Ovary (tissue), 3 donors: ENCODE measurements at regions not wholly inside any gene's neighbourhood (a gene's known extent, or its start where the extent isn't known, plus 50 kb on each side); places are given as distances from the start of the nearest gene placed in this dataset.

Experiments
- EP300 ChIP-seq: sonication (generic); formaldehyde crosslinking; IDR thresholded peaks from one replicate; pipeline ENCODE4 v1.6.1; 2017; ENCODE audit warnings: antibody characterized with exemption
- TF ChIP-seq, protein P1 (sequence below), 3 donors: fragments of 450-650 bp in 2 of 3; fragments of 200-600 bp in 1 of 3; IDR thresholded peaks; one replicate each; pipeline versions ENCODE4 v1.5.1 to v1.8.0; 2016 to 2022; ENCODE audit warnings: antibody characterized with exemption in 3 of 3, mild to moderate bottlenecking in 1 of 3
- donor health status: DM: no; HTN: no; CAD: no.

DNA sequence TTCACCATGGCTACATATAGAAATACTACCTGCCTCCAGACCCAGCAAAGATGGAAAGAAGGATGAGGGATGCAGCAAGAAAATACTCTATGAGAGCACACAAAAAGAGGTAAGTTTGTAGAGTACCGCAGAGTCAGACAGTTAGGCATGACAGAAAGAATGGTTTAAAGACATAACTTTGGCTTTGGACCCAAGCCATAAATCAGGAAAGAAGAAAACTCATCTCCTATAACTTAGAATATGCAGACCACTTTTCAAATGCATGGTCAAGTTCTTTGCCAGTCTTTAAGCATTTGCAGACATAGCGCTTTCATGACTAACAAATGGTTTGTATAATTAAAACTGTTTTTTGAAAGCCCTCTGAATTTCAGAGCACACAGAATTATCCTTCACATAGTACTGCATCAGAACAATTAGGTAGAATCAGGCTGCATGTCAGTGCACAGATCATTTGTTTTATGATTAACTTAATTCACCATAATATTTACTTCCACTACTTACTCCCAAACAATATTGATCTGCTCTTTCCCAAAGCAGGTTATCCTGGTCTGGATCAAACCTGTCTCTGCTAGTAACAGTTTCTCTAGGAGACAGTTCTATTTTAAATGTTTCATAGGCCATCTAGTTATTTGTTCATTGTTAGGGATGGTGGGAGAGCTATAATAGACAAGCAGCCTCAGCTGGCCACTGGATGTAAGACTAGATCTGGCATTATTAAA is 280.7 kb upstream of the NR5A2 start:
- TF ChIP-seq, protein P1, sequence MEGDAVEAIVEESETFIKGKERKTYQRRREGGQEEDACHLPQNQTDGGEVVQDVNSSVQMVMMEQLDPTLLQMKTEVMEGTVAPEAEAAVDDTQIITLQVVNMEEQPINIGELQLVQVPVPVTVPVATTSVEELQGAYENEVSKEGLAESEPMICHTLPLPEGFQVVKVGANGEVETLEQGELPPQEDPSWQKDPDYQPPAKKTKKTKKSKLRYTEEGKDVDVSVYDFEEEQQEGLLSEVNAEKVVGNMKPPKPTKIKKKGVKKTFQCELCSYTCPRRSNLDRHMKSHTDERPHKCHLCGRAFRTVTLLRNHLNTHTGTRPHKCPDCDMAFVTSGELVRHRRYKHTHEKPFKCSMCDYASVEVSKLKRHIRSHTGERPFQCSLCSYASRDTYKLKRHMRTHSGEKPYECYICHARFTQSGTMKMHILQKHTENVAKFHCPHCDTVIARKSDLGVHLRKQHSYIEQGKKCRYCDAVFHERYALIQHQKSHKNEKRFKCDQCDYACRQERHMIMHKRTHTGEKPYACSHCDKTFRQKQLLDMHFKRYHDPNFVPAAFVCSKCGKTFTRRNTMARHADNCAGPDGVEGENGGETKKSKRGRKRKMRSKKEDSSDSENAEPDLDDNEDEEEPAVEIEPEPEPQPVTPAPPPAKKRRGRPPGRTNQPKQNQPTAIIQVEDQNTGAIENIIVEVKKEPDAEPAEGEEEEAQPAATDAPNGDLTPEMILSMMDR (IDR thresholded peaks at IDR 0.05), result no peak
- no peak for TF ChIP-seq EP300
